ENCODE measurements at regions not wholly inside any gene's neighbourhood (a gene's known extent, or its start where the extent isn't known, plus 50 kb on each side); places are given as distances from the start of the nearest gene placed in this dataset.

DNA sequence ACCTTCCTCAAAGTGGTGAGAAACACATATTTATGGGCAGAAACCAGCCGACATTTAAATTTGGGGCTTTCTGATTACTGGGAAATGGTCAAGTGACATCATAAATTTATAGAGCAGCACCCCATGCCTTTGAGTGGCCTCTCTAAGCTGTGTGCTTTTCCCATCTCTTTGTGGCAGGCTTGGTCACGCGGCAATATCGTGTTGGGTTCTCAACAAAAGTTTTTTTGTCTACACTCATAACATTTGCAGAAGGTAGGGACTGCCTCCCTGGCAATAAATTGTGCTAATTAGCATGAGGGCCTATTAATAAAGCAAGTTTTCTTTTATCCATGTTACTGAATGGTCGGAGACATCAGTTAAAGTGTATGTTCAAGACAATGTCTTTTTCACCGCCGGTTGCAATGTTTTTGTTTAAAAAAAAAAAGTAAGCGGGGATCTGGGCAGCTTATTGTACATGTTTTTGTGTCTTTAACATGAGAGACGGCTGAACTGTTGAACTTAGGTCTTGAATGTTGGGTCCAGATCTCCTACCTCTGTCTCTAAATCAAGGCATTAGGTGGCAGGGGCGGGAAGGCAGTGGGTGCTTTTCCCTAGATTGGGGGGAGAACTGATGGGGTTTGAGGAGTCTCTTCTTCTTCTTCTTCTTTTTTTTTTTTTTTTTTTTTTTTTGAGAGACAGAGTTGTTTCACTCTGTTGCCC is 193.3 kb downstream of the PHETA1 start:
- TF ChIP-seq CTCF (conservative IDR thresholded peaks at IDR 0.05): no peak
- no peak for TF ChIP-seq ZFX (IDR thresholded peaks at IDR 0.05)
